NCI-H2029 treated with DMSO at 0.1 percent for 48 hours (cell line): ENCODE measurements at regions not wholly inside any gene's neighbourhood (a gene's known extent, or its start where the extent isn't known, plus 50 kb on each side); places are given as distances from the start of the nearest gene placed in this dataset.
"Not testable (repeated sequence)": the region's sequence is repeated elsewhere in the genome, so short reads cannot be mapped to it uniquely, and the experiment has no call there.

ENCODE experiments used
- DNase-seq: peaks from one replicate; lab custom pipeline; 2025; lab: John Stamatoyannopoulos, UW

- DNase-seq: not testable (repeated sequence)
Observed at GRCh38 chr1:206408371-206409288, 61.6 kb upstream of the IKBKE start.

DNA sequence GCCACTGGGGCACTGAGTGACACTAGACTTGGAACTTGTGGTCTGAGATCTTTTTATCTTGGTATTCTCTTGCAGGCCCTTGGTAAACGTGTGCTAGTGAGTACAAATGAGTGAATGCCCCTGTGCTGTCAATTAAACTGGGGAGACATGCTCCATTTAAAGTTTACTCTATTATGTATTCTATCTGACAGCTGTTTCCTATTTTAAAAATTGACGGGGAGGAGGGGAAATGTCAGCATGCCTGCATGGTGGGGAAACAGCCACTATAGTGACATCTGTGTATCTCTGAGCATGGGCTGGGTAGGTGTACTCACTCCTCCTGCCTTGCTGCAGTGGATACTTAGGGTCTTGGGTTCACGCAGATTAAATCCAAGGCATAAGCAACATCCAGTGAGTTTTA lies 59.0 kb upstream of the IKBKE start:
- no peak for DNase-seq

DNA sequence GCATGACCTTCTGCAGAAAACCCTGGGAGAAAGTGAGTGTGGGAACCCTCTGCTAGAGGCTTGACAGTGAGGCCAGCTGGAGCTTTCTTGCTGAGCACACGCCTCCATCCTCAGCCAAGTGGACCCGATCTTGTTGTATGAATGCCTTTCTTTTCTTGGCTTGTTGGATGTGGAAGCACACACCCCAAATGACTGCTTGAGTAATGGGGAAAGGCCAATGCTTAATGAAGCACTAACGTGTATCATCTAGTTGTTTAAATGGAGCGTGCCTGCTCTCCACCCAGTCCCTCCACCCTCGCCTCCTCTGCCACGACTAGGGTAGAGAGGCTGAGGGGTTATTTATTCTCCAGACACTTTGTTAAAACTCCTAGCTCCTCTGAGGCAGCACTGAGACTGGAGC lies 54.3 kb upstream of the IKBKE start:
- DNase-seq: no peak

GRCh38 chr1:206417774-206418614 lies 52.3 kb upstream of the IKBKE start:
- DNase-seq: no peak

DNA sequence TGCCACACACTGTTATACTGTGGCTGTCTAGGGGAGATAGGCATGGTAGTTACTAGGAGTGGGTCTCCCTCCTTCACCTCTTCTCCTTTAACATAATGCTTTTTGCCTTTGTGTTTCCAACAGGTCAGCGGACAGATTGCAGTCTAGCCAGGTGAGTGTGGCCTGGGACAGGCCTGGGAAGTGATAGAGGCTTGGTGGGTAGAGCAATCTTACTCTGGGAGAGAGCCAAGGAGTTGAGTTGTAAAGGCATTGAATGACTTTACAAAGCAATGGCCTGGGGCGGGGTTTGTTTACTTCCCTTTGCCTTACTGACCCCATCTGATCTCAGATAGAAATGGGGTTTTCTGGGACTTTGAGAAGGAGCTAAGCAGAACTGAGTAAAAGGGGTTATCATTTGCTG lies 51.0 kb upstream of the IKBKE start:
- no peak for DNase-seq

- no peak for DNase-seq
Observed at GRCh38 chr1:206419783-206420182, 50.5 kb upstream of the IKBKE start.

- no peak for DNase-seq
Observed at GRCh38 chr1:206420471-206420870, 49.8 kb upstream of the IKBKE start.
